Neural crest cell (in vitro differentiated cells): ENCODE measurements at regions not wholly inside any gene's neighbourhood (a gene's known extent, or its start where the extent isn't known, plus 50 kb on each side); places are given as distances from the start of the nearest gene placed in this dataset.

ENCODE experiments used
- DNase-seq: peaks from one replicate; pipeline ENCODE4 v3.0.0; 2021; ENCODE audit warnings: low read depth, mixed read lengths, low spot score
- H3K27ac Mint-ChIP-seq: one replicate; pipeline ENCODE4 v1.8.0; 2021; ENCODE audit warnings: mild to moderate bottlenecking, mixed read lengths; ENCODE audit not compliant: unreplicated experiment
- H3K27me3 Mint-ChIP-seq: 2 replicates; pipeline ENCODE4 v1.8.0; 2021; ENCODE audit warnings: low read depth, mild to moderate bottlenecking, mixed read lengths
- H3K36me3 Mint-ChIP-seq: 2 replicates; pipeline ENCODE4 v1.8.0; 2021; ENCODE audit warnings: low read depth, mild to moderate bottlenecking, mixed read lengths
- H3K4me1 Mint-ChIP-seq: 2 replicates; pipeline ENCODE4 v1.8.0; 2021; ENCODE audit warnings: mixed read lengths
- H3K4me3 Mint-ChIP-seq: one replicate; pipeline ENCODE4 v1.8.0; 2021; ENCODE audit warnings: mild to moderate bottlenecking, mixed read lengths
- H3K9me3 Mint-ChIP-seq: 2 replicates; pipeline ENCODE4 v1.8.0; 2021; ENCODE audit warnings: mixed read lengths
- TF ChIP-seq, protein P1 (sequence below): fragments of 200-600 bp; sonication (generic); conservative IDR thresholded peaks from 2 replicates; pipeline ENCODE4 v1.5.0; 2021; ENCODE audit warnings: antibody characterized with exemption, mild to moderate bottlenecking

DNA sequence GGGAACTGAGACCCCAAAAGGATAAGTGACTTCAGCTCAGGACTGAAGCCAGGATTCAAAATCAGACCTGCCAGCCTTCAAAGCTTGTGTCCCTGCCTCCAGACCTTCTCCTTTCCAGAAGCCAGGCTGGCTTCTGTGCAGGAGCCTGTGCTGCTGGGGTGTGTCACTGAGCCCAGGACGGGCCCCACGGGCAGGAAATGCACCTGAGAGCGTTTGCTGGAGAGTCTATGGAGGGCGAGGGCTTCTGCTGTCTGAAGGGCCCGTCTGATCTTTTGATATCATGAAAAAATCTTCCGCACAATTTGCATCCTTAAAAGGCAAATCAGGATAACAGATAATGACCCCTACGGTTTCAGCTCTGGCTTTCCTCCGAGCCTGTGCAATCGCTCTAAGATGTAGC, 125.4 kb downstream of the FAM43A start:
- no peak overlapping the region for H3K4me3 Mint-ChIP-seq
- H3K36me3 Mint-ChIP-seq = no peaks in the 10 kb centered on the region
- no peaks in the 10 kb centered on the region for H3K9me3 Mint-ChIP-seq
- no peak for DNase-seq
- no peak overlapping the region for H3K27ac Mint-ChIP-seq
- no peaks in the 10 kb centered on the region for H3K4me1 Mint-ChIP-seq
- no peaks in the 10 kb centered on the region for H3K27me3 Mint-ChIP-seq
- TF ChIP-seq, protein P1, sequence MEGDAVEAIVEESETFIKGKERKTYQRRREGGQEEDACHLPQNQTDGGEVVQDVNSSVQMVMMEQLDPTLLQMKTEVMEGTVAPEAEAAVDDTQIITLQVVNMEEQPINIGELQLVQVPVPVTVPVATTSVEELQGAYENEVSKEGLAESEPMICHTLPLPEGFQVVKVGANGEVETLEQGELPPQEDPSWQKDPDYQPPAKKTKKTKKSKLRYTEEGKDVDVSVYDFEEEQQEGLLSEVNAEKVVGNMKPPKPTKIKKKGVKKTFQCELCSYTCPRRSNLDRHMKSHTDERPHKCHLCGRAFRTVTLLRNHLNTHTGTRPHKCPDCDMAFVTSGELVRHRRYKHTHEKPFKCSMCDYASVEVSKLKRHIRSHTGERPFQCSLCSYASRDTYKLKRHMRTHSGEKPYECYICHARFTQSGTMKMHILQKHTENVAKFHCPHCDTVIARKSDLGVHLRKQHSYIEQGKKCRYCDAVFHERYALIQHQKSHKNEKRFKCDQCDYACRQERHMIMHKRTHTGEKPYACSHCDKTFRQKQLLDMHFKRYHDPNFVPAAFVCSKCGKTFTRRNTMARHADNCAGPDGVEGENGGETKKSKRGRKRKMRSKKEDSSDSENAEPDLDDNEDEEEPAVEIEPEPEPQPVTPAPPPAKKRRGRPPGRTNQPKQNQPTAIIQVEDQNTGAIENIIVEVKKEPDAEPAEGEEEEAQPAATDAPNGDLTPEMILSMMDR = no peak

DNA sequence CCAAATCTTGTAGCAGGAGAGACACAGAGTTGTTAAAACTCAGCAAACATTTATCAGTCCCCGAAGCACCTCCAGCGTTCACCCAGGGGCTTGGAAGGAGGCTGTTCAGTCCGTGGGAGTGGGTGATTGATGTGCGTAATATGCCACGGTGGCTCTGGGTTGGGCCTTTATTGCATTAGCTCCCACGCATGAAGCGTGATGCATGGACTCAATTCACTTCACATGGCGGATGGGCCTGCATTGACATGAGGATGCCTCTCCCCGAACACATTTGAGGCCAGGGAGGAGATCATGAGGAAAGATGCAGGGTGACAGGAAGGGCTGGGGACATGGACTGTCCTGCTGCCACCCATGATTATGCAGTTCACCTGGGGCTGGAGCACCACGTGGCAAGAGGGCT, 126.5 kb downstream of the FAM43A start:
- no peaks in the 10 kb centered on the region for H3K4me1 Mint-ChIP-seq
- no peaks in the 10 kb centered on the region for H3K9me3 Mint-ChIP-seq
- no peak overlapping the region for H3K27ac Mint-ChIP-seq

DNA sequence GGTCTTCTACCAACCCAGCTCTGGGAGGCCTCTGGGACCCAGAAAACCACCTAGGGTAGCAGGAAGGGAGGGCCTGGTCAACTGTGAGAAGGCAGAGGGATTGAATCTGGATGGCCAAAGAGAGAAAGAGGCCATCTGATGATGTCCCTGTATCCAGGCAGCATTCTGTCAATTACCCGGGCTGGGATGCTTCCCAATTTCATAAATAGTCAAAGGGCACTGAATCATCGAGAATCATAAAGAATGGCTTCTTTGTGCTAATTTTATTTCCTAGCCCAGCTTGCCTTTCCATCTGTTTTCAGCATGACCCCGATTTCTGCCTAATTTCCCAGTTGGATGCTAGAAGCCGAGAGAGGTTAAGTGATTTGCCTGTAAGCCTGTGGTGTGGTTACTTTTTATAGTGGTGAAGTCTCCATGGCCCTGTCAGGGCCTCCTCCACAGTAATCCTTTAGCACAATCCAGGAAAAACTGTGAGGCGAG, 129.2 kb downstream of the FAM43A start:
- Mint-ChIP-seq H3K36me3 (no peaks in the 10 kb centered on the region), H3K27ac (no peak overlapping the region), H3K4me1 (no peaks in the 10 kb centered on the region), H3K27me3 (no peaks in the 10 kb centered on the region), H3K9me3 (no peaks in the 10 kb centered on the region), H3K4me3 (no peak overlapping the region)
- no peak for DNase-seq
- TF ChIP-seq, protein P1 = no peak

More for the DNA sequence above, 126.5 kb downstream of the FAM43A start:
- no peak for DNase-seq
- TF ChIP-seq, protein P1 = no peak
- H3K4me3 Mint-ChIP-seq = no peak overlapping the region
- H3K36me3 Mint-ChIP-seq = no peaks in the 10 kb centered on the region
- no peaks in the 10 kb centered on the region for H3K27me3 Mint-ChIP-seq

DNA sequence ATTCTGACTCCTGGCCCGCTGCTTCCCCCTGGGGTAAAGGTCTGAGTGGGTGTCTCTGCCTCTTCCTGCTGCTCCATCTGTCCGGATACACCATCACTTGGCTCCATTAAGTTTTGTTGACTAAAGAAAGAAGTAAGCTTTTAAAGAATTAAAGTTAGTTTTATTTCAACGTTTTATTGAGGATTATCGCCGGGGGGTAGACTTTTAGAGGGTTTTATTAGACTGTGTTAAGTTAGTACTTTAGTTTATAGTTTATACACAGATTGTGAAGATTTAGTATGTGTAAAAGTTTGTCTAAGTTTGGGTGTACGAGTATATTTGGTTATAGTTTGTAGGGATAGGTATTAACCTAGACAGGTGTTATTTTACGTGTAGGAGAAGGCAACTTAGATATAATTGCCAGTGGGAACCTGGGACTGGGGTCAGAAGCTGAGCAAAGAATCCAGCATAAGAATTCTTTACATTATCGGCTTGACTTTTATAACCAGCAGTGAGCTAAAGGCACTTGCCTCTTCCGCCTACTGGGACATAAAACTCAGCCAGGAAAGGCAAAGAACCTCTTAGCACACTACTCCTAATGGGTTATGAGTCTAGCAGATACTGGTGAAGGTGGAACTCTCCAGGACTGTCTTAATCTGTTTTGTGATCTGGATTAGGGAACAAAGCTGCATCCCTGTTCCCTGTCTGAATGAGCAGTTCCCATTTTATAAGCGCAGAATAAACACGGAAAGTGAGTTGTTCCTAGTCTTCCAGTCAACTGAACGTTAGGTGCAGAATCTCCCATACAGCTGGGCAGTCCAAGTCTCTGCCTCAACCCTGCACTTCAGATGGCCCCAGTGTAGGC, 131.3 kb downstream of the FAM43A start:
- Mint-ChIP-seq H3K27me3 (no peaks in the 10 kb centered on the region), H3K36me3 (no peaks in the 10 kb centered on the region), H3K27ac (no peak overlapping the region), H3K9me3 (no peaks in the 10 kb centered on the region), H3K4me1 (no peaks in the 10 kb centered on the region), H3K4me3 (no peak overlapping the region)
- DNase-seq = no peak
- TF ChIP-seq, protein P1 = no peak

DNA sequence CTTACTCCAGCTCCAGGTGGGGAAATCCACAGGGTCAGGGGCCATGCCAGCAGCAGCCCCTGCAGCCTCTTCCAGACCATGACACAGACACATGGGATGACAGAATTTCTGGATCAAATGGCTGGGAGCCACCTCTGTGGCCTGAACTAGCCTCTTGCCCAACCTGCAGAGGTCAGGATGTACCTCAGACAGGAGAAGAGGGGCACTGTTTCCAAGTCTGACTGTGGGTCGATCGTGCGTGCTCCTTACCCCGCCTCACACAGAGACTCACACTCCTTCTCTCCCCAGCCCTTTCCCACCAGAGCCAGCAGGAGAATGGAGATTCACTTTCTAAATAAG, 131.9 kb downstream of the FAM43A start:
- Mint-ChIP-seq H3K4me3 (no peak overlapping the region), H3K9me3 (no peaks in the 10 kb centered on the region), H3K36me3 (no peaks in the 10 kb centered on the region), H3K27ac (no peak overlapping the region), H3K27me3 (no peaks in the 10 kb centered on the region), H3K4me1 (no peaks in the 10 kb centered on the region)
- DNase-seq = no peak
- TF ChIP-seq, protein P1 = no peak
